GM12873 (cell line): ENCODE measurements at regions not wholly inside any gene's neighbourhood (a gene's known extent, or its start where the extent isn't known, plus 50 kb on each side); places are given as distances from the start of the nearest gene placed in this dataset.

Experiments used
- CTCF ChIP-seq: IDR thresholded peaks from 2 replicates; pipeline ENCODE4 v1.5.1; 2012; ENCODE audit warnings: low read depth, mild to moderate bottlenecking, moderate library complexity, low read length, control low read depth; ENCODE audit not compliant: insufficient read depth; ENCODE audit errors: missing control alignments

GRCh38 chr5:25451294-25451693 is 806.5 kb upstream of the CDH10 start:
- TF ChIP-seq CTCF: no peak

GRCh38 chr5:25448646-25449045 is 803.9 kb upstream of the CDH10 start:
- TF ChIP-seq CTCF: no peak

- no peak for TF ChIP-seq CTCF
These were observed 803.4 kb upstream of the CDH10 start for GRCh38 chr5:25448190-25448621.

- TF ChIP-seq CTCF: no peak
These were observed 799.9 kb upstream of the CDH10 start for GRCh38 chr5:25444697-25445096.

GRCh38 chr5:25441810-25442209 is 797.0 kb upstream of the CDH10 start:
- no peak for TF ChIP-seq CTCF

- TF ChIP-seq CTCF: no peak
These were observed 794.2 kb upstream of the CDH10 start for GRCh38 chr5:25439025-25439424.

- no peak for TF ChIP-seq CTCF
These were observed 791.7 kb upstream of the CDH10 start for GRCh38 chr5:25436452-25436851.
